ENCODE measurements at regions not wholly inside any gene's neighbourhood (a gene's known extent, or its start where the extent isn't known, plus 50 kb on each side); places are given as distances from the start of the nearest gene placed in this dataset.

DNA sequence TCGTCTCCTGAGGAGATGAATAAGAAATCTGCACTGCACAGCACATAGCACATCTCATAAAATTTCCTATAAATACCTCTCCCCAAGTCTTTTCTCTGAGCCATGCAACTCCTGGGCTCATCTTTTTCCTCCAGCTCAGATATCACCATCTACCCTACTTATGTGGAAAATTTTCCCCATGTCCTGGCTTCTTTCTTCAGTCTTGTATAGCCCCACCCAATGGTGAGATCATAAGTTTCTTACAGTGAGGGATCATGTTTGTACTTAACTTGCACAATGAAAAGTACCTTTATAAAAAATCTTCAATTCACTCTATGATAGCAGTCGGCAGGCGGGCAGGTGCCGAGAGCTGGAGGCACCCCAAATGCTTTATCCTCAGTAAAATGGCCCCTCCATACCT lies 198.6 kb upstream of the S100G start:
- no peak for DNase-seq

DNA sequence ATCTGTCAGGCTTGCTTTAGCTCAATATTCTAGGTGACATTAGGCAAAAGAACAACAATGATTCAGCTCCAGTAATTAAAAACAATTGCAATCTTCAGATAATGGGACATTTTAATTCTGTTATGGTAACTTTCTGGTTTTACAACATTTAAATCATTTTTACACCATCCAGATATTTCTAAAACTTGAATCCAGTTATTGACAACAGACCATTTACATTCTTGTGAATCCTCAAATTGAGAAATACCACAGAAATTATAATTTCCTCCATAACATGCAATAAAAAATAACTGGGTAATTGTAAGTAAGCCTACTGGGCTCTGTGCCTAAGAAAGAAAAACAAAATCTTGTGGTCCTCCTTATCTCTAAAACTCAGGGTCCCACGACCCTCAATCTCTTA lies 195.0 kb upstream of the S100G start:
- DNase-seq, result no peak

DNA sequence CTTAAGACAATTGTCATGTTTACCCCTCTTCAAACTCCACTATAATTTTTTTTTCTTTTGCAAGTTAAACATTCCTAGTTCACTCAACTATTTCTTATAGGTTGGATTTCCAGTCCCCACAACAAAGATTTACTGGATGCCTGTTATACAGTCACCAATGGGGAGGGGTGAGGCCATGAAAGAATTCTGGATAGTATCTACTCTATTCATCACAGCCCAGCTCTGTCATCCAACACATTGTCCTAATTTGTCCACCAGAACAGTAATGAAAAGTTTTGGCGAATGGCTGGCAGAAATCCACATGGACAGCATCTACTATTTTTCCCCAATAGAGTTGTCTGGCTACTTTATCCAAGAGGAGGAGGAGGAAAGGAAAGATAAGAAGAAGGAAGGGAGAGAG lies 192.7 kb upstream of the S100G start:
- DNase-seq, result no peak

DNA sequence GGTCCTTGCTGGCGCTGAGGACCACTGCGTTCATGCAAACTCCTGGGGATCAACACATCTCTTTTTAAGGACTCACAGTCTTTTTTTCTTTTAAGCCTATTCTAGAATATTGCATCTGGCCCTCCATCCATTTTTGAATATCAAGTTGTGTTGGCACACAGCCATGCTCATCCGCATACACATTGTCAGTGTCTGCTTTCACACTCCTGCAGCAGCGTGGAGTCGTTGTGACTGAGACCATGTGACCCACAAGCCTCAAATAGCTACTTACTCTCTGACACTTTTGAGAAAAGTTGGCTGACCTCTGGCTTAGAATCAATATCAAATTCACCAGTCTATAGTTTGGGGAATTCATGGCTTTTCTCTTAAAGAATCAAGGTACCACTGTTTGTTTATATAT lies 191.8 kb upstream of the S100G start:
- no peak for DNase-seq

DNA sequence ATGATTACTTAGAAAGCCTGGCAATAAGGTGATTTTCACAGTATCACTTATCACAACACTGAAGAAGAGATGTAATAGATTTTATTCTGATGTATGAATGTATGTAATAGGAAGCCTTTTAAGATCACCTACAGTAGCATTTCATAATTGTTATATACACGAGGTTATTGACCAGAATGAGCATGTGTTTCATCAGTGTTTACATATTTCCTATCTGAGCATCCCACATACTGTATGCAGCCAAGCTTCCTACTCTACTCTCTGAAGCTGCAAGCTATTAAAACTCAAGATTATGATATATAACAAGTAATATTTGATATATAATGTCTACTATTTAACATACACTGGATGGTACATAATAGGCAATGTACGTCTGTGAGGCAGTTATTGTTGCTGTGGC lies 190.9 kb upstream of the S100G start:
- DNase-seq, result no peak

DNA sequence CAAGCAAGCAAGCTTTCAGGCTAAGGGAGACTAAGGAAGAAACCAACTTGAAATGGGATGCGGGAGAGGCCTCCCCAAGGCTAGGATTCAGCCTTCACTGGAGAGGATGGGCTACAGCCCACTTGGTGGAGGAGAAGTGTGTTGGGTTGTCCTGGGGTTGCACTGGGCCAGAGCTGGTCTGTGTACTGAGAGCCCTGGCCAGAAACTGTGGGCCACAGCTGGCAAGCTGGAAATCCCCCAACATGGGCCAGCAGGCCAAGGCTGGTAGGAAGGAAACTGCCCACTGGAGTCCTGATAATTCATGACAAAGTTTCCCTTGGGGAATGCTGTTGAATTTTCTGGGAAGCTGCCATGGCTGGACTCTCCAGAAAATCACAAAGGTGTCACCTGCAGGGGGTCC lies 188.0 kb upstream of the S100G start:
- DNase-seq, result no peak

DNA sequence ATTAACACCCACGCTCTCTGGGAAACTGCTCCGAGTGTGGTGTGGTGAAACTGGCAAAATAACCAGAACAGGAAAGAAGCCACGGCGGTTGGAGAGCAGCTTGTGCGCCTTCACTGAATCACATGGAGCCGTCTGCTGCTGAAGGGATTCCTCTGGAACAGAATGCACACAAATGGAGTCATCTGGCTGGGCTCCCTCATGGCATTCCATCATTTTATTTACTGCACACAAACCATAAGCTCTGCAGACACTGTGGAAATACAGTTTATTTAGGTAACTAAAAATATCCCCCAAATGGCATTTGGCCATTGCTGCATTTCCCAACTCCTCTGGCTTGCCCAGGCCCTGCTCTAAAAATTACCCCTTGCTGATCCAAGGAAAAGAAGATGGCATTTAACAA lies 187.0 kb upstream of the S100G start:
- DNase-seq, result no peak

DNA sequence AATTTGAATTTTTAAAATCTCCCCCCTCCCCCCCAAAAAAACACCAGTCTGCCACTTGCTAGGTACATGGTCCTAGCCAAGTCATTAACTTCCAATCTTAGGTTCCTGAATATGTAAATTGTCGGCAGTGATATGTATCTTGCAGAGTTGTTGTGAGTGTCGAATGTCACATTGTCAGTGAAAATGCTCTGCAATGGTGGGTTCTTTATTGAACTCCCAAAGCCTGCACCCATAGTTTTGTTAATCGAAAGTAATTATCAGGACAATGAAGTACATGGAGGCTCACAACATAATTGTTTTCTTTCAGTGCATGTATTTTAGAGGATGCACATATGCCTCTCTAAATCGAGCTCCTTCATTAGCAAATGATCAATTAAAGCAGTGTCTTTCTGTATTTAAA lies 185.6 kb upstream of the S100G start:
- DNase-seq, result no peak

DNA sequence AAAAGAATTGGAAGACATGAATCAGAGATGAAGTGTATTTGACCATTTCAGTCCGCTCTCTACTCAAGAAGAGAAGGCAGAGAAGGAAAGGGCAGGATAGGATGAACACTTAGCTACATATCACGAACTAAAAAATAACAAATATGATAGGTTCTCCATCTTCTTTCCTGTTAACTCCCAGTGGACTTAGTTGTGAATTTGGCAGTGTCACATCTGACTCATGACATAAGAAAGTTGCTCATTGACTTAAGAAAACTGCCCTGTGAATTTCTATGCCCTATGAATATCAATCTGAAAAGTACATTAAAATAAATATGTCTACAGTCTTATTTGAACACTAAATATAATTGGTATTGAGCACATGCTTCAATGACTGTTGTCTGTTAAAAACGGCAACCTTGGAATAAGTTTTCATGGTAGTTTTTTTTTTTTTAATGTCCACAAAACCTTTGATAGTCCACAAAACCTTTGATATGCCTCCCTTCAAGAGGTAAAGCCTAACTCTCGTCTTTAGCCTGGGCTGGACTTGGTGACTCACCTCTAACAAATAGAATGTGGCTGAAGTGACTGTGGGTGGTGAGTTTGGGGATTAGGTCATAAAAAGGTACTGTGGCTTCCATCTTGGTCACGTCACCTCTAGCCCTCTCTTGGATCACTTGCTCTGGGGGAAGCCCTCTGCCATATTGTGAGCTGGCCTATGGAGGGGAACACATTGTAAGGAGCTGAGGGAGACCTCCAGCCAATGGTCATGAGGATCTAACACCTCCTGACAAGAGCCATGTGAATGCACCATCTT lies 184.7 kb upstream of the S100G start:
- no peak for DNase-seq

DNA sequence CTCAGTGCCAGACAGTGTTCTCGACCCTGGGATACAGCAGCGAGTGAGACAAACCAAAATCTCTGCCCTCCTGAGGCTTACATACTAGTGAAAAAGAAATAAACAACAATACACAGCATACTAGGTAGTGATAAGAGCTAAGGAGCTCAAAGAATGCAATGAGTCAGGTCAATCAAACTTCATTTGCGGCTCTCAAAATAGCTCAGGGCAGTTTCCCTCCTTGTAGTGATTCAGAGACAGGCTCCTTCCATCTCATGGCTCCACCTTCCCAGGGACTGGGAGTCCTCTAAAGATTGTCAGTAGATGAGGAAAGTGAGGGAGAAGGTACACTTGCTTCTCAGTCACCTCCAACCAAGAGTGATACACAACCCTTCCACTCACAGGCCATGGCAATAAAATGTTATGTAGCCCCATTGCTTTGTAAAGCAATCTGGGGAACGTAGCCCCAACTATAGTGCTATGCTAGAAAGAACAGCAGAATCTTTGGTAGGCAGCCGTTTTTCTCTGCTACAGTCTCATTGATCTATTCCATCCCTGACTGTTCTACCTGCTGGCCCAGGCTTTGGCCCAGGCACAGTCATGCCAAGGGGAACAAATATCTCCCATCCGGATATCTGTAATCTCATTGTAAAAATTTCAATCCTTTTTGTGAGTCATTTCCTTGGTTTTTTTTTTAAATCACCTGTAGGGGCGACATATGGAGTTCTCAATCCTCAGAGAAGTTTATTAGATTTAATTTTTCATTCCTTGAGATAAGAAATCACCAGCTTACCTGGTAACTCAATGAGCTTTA lies 183.1 kb upstream of the S100G start:
- DNase-seq, result no peak

DNA sequence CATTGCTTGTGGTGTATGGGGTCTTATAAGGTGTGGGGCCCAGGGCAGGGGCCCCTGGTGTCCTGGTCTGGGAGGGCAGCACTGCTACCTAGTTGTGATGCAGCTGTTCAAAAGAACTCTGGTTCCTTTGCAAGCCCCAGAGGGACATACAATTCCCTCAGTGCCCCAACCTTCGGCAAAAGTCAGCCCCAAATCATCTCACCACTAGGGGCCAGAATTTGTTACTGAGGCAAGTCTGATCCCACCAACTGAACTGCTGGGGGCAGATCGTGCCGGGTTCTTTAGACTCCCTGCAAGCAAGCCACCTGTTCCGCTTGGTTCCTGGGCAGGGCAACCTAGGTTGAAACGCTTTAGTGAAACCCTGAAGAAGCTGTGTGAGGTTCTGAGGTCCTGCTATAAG lies 180.1 kb upstream of the S100G start:
- DNase-seq, result no peak

DNA sequence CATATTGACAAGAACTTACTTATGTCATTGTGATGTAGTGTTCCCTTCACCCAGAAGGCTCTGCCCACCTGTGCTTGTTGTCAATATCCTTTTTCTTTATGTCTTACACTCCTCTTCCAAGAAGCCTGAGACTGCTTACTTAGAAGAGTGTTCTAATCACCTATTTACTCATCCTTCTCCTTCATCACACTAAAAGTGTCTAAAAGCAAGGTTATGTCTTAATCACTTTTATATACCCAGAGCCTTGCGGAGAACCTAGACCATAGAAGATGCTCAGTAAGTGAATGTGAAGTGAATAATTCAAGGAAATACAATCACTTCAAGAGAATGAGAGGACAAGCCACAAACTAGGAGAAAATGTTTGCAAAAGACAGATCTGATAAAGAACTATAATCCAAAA lies 177.6 kb upstream of the S100G start:
- no peak for DNase-seq

DNA sequence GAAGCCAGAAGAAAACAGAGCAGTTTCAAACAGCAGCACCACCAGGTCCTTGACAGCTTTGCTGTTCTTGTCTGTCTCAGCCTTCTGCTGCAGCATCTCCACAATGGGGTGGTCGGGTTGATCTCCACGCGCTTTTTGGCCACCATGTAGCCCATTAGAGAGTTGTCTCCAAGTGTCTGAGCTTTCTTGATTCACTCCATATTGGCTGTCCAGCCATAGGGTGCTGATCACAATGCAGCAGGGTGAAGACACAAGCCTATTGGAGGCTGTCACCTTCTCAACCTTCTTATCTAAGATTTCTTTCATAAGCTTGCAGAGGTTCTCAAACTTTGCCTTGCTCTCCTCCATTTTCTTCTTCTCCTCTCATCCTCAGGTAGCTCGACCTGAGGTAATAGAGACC lies 175.4 kb upstream of the S100G start:
- no peak for DNase-seq

DNA sequence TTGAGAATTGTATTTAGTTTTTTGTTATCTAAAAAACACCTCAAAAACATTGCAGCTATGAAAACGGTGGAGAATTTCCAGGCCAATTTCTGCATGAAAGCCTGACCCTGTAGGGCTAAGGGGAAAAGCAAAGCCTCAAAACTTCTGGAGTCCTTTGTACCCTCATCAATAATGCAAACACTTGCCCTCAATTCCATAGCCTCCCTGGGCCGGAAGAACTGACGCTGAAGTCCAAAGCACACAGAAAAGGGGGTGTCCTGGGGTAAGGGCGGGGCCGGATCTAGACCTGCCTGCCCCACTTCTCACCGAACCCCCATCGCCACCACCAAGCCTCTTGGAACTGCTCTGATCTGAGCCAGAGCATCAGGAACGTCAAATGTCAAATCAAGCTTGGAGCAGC lies 173.9 kb upstream of the S100G start:
- DNase-seq, result no peak

DNA sequence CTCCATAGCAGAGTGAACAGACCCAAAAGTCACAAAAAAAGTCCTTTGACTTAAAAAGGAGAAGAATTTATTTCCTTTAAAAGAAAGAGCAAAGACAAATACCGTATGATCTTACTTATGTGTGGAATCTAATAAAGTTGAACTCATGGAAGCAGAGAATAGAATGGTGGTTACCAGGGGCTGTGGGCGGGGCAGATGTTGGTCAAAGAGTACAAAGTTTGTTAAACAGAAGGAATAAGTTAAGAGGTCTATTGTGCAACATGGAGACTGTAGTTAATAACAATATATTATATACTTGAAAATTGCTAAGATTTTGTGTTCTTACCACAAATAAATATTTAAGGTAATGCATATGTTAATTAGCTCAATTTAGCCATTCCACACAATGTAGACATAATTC lies 173.3 kb upstream of the S100G start:
- no peak for DNase-seq

DNA sequence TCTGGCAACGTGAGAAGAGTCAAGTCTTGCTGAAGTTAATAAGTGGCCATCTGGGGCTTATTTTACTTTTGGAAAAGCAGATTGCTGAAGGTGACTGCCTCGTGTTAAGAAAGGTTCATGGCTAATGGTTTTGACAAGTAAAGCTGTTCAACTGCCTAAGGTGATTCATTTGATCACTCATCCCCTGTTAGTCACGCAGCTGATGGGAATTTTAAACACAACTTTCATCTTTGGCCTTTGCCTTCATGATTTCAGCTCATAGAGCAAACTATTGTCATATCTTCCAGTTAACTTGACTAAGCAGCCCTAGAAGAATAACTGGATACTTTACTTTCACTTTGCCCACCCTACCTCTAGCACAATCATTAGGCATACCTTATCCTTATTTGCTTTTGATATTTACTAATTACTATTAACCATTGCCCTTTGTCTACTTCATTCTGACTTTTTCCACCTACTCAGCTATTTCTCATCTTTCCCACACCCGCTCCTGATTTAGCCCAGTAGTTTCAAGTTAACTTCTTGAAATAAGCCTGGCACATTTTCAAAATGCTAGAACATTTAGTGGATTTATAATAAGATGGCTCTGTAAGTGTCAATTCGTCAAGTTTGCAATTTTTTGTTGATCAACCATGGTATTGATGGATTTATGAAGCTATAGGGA lies 170.6 kb upstream of the S100G start:
- DNase-seq, result no peak

DNA sequence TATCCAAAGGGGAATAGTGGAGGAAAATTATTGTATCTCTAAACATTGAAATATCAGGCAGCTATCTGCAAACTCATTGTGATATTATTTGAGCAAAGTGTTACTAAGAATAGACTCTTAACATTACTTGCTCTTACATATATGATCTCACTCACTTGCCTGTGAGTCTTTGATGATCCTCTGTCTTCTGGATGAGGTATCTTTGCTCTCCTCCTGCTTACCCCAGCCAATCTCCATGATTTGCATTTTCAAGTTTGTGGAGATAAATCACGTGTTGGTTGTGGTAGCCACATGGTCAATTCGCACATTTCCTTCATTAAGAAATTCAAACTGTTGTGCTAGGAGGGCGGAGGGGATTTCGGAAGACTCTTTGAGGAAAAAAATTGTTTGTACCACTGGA lies 169.9 kb upstream of the S100G start:
- no peak for DNase-seq

DNA sequence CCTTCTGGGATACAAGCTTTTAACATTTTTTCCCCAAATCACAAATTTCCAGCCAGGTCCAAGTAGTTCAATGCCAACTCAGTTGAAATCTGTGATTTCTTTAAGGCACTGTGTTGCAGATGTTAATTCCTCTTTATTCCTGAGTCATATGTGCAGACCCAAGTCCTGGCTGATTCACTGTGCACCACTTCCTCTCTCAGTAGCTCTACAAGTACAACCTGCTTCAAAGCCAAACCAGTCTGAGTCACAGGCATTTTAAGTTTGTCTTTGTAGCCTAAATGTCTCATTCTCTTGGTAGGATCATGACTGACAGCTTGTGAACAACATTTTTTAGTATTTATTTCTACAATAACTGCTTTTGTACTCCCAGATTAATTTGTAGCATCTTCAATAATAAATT lies 165.6 kb upstream of the S100G start:
- no peak for DNase-seq

DNA sequence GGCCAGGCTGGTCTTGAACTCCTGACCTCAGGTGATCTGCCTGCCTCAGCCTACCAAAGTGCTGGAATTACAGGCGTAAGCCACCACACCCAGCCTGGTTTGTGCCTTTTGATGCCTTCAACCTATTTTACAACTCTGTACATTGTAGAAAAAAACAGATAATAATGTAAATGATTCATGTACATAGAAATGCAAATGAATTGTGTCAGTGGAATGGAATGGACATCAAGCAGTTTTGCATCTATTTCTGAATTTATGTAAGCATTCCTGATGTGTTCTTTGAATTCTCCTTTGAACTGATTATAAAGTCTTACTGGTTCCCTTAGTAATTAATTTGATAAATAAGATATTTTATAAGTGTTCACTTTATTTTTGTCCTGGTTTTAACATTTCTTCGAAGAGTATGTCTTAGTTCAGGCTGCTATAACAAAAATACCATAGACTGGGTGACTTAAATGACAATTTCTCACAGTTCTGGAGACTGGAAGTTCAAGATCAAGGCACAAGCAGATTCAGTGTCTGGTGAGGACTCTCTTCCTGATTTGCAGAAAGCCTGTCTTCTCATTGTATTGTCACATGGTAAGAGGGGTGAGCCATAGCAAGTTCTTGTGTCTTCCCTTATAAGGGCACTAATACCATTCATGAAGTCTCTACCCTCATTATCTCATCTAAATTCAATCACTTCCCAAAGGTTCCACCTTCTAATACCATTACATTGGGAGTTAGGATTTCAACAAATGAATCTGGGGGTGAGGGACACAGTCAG lies 162.2 kb upstream of the S100G start:
- DNase-seq, result no peak

DNA sequence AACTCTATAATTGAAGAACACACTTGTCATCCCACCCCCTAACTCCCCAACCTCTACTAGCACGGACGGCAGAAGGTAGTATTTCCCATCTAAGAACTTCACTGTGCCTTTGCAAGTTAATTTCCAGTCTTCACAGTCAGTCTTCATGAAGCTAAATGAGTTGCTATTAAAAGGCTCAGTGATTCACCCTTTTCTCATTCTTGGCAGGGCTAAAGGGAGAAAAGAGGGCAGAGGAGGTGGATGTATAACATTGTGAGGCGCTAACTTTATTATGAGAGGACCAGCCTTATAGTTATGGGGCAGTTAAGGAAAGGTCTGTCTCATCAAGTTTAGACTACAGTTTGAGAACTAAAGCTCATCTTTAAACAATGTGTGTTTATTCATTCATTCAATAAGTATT lies 161.0 kb upstream of the S100G start:
- no peak for DNase-seq

DNA sequence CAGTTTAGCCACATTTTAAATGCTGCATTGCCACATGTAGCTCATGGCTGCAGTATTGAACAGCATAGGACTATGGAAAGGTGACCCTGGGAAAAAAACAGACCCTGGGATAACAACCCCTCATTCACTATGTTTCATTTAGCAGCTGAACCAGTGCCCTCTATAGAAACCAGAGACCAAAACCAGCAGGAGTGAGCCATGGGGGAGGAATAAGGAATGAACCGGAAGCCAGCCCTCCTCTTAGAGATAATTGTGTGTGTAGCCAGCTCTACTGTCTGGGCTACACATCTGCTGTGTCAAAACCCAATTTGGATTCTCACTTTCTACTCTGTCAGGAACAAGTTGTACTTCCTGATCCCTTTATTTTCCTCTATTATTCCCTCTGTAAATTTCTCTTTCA lies 158.5 kb upstream of the S100G start:
- DNase-seq, result no peak

DNA sequence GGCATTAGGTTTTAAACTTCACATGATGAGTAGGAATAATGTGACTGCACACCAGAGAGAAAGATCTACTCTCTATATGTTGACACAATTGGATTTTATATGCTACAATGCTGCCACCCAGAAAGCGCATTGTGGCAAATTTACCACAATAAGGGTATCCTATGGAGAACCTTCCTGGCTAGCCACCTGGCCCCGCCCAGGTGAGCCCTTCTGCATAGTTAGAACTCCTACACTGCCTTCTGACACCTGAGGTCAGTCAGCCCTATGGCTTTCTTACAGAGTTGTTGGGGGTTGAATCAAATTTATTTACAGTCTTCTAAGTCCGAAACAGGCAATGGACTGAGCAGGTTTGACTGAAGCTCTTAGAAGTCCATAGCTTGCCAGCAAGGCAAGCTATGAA lies 153.8 kb upstream of the S100G start:
- no peak for DNase-seq
